ENCODE measurements at regions not wholly inside any gene's neighbourhood (a gene's known extent, or its start where the extent isn't known, plus 50 kb on each side); places are given as distances from the start of the nearest gene placed in this dataset.
"Not testable (repeated sequence)": the region's sequence is repeated elsewhere in the genome, so short reads cannot be mapped to it uniquely, and the experiment has no call there.

DNA sequence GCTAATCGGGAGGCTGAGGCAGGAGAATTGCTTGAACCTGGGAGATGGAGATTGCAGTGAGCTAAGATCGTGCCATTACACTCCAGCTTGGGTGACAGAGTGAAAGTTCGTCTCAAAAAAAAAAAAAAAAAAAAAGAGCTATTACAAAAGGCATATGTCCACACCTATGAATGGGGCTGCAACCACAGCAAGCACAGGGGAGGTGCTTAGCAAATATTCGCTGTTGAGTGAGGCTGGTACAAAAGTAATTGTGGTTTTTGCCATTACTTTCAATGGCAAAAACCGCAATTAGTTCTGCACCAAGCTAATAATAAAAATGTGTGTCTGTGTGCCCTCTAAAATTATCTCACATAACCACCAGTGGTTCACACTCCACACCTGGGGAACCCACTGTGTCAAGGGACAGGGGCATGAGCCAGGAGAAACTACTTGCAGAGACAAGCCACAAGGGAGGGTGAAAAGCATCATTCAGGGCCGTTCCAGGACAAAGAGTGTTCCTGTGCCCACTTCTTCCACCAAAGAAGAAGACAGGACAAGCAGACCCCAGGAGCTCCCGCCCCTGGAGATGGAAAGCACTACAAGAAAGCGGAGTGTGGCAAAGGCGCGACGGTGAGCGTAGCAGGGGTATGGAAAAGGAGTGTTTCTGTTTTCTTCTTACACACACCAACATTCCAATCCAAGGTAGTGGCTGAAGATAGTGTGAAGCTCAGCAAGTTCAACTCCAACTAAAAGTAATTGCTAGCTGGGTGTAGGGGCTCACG lies 84.4 kb upstream of the CNEP1R1 start:
- no peak for DNase-seq

DNA sequence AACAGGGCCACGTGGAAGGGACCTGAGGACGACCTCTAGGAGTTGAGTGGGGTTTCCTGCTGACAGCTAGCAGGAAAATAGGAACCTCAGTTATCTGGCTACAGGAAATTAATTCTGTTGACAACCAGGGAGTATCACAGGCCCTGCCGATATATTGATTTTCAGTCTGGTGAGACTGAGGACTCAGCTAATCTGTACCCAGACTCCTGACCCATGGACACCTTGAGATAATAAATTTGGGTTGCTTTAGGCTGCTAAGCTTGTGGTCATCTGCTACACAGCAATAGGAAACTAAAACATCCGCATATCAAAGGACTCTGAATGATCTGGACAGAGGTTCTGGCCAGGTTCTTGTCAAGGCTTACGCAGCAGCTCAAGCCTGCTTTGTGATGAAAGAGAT lies 80.8 kb upstream of the CNEP1R1 start:
- no peak for DNase-seq

DNA sequence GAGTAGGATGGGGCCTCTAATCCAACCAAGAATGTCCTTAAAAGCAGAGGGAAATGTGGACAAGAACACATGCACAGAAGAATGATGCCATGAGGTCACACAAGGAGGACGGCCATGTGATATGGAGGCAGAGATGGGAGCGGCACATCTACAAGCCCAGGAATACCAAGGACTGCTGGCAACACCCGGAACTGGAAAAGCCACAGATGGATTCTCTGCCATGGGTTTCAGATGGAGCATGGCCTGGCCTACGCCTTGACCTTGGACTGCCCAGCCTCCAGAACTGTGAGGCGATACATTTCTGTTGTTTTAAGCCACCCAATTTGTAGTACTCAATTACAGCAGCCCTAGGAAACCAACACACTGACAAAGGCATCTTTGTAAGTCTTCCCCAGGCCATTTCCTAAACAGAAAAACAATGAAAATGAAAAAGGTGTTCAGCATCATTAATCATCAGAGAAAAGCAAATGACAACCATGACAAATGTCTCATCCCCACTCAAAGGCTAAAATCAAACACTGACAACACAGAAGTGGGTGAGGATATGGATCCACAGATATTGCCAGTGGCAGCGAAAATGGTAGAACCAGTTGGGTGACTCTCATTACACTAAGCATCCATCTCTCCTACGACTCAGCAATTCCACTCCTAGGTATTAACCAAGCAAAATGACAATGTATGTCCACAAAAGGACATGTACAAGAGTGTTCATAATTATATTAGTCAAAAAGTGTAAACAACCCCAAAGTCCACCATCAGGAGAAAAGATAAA lies 76.9 kb upstream of the CNEP1R1 start:
- DNase-seq = no peak

DNA sequence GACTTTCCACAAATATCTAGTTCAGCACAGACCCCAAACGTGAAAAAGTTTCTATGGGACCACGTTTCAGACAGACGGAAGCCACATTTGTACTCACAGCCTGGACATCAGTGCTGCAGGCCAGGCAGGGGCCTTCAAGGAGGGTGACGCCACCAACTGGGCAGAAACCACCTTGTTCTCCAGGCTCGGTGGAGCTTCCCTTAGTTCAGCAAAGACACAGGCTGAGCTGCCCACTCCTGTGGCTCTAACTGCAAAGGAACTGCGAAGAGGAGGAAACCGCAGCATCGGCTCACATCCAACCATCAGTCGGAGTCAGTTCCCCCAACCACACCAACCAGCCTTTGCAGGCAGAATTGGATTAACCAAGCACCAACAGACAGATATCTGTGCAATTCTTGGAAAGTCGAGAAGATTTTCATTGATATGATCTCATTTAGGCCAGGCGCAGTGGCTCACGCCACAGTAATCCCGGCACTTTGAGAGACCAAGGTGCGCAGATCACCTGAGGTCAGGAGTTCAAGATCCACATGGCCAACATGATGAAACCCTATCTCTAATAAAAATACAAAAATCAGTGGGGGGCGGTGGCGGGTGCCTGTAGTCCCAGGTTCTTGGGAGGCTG lies 73.3 kb upstream of the CNEP1R1 start:
- peak in 3 of 4 experiments; percentile 15 to 26 (median 17) for DNase-seq

DNA sequence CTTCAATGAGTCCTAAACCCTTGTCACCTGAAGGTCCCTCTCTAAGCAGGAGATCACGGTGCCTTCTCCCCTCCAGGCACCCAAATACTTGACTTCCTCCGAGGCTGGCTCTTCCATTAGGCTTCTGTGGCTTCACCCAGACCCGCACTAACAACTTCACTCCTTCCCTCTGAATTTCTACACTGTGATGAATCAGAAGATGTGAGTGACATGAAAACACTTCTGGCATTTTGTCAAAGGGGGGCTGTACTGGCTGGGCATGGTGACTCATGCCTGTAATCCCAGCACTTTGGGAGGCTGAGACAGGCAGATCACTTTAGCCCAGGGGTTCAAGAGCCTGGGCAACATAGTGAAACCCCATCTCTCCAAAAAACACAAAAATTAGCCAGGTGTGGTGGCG lies 72.6 kb upstream of the CNEP1R1 start:
- peak in 2 of 4 experiments; percentile 2 to 5 for DNase-seq

DNA sequence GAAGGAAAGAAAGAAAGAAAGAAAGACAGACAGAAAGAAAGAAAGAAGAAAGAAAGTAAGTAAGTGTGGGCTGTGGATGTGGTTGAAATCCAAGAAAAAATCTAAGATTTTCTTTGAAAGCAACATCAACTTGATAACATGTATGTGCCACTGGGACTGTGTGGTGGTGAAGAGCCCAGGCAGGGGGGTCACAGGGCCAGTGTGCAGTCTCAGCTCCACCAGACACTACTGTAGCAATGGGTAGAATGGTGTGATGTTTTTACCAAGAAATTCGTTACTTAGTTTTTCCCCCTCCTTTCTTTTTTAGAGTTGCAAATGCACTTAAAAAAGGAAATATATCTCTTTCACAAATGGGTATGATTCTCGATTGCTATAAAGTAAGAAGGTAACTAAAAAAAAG lies 71.9 kb upstream of the CNEP1R1 start:
- DNase-seq = no peak

DNA sequence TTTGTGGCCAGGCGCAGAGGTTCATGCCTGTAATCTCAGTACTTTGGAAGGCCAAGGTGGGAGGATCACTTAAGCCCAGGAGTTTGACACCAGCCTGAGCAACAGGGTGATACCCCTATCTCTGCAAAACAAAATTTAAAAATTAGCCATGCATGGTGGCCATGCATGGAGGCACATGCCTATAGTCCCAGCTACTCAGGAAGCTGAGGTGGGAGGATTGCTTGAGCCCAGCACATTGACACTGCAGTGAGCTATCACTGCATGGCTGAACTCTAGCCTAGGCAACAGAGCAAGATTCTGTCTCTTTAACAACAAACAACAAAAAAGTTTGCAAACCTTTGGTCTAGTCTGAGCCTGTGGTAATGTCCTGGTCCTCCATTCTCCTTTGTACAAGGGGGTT lies 69.2 kb upstream of the CNEP1R1 start:
- DNase-seq = no peak

DNA sequence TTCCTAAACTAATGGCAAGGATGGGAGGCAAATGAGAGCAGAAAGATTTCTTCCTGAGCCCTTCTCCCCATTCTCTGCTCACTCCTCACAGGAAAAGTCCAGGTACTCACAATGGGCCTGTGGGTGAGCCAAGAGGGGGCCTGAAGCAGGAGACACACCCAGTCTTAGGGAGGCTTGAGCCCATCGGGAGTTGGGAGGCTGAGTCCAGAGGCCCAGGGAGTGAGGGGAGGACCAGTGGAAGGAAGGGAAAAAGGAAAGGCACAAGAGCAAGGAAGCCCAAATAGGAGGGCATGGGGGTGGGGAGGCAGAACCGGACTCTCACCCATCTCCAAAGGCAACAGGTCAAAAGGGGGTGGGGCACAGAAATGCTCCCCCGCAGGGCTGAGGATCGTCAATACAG lies 68.1 kb upstream of the CNEP1R1 start:
- DNase-seq = no peak

DNA sequence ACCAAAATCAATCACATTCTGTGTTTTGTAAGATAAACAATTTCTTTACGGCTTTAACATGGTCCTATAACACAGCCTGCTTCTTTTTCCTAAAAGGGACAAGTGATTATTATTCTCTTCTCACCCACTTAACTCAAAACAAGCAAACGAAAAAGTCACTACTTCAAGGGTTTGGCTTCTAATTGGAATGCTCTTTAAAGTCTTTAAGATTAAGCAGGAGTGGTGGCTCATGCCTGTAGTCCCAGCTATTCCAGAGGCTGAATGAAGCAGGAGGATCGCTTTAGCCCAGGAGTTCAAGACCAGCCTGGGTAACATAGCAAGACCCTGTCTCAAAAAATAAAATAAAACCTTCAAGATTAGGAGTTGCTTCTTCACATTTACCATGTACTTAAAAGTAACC lies 66.6 kb upstream of the CNEP1R1 start:
- no peak for DNase-seq

DNA sequence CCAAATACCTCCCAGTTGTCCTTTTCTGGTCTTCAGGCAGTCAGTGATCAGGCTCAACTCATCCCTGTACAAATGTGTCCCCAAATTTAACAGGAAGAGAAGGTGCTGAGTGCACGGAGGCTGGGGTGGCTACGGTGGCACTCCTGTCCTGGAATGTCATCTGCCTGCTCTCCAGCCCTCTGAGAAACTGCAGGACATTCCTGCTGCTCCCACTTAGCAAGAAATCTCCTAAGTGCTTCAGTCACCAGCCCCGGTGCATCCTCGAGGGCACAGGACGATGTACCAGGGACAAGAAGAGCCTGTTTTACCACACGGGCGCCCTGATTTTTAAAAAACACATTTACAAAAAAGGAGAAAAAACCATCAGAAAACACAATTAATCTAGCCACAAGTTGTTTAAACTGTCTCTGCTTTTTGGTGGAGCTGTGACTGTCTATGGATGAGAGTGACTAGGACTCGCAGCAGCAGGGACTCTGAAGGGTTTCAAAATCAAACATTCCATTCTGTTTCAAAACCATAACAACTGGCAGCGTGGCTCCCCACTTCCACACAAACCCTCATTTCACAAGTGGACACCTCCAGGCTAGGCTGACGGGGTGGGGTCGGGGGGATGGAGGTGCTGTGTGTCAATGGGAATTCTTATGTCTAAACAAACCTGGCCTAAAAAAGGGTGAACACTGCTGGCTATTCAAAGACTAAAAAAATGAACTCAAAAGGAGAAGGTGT lies 65.3 kb upstream of the CNEP1R1 start:
- DNase-seq = no peak

DNA sequence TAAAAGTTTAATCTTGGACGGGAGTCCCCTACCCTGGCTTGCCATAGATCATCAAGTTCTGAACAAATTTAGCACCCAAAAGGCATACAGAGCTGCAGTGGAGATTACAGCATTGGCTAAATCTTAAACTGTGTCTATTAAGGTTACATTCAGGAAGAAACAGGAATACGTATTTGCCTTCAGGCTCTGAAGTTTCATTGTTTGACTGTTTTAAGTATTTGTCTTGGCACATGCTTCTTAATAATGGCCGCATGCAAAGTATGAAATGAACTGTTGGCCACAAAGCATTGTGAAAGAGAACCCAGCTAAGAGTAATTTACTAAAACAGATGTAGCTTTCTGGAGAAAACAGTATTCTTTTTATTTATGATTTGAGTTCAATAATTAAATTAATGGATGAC lies 63.9 kb upstream of the CNEP1R1 start:
- no peak for DNase-seq

DNA sequence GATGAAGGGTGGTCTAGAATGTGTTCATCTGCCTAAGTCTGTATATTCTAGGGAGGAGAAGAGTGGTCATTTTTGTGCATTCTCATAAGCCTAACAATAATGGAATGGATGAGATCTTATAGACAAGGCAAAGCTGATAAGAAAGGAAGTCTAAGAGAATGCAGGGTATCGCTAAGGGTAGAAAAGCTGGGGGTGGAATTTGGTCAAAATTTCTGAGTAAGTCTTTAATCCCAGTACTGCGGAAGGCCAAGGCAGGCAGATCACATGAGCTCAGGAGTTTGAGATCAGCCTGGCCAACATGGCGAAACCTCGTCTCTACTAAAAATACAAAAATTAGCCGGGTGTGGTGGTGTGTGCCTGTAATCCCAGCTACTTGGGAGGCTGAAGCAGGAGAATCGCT lies 62.5 kb upstream of the CNEP1R1 start:
- not testable (repeated sequence) for DNase-seq

DNA sequence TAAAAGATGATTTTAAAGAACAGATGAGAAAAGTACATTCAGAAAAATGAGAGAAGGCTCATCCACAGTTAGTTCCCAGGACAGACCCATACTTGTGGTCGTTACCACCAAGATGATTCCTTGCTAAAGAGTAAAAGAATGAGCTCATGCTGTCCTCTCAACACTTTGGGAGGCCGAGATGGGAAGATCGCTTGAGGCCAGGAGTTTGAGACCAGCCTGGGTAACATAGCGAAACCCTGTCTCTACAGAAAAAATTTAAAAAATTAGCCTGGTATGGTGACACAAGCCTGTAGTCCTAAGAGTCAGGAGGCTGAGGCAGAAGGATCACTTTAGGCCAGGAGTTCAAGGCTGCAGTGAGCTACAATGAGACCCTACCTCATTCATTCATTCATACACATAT lies 60.7 kb upstream of the CNEP1R1 start:
- no peak for DNase-seq

DNA sequence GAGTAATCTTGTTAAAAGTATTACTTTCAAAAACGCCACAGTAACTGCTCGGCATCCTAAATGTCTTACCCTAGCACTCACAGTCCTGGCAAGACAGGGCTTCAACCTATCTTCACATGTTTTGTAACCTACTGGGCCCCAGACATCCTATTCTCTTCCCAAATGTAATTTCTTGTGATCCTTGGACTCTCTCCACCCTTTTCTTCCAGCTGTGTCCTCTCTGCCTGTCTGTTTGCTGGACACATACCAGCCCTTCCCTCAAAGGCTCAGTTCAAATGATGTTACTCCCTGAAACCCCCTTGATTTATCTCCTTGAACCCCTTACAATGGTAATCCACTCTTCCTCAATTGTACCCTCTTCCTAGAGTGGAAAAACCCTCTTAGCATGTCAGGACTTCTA lies 60.1 kb upstream of the CNEP1R1 start:
- DNase-seq = no peak

DNA sequence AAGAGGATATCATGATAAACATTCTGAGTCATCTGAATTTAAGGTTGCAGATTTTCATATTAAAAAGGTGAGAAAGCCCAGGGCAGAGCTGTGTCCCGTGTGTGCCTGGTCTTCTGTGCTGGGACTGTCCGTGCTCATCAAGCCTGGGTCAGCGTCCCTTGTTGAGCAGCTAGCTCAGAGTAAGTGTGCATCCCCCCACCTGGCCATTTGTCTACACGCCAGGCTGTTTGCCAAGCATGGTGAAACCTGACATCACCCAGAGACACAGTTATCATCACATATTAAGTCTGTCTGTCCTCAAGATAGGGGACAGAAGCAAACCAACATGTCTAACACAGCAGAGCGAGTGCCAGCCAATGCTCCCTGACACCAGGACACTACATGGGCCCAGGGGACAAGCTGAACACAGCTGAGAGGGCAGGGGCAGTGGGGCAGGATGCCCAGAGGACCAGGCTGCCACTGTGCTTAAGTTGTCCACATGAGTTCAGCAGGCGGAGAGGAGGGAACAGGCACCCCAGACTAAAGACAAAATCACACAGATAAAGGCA lies 57.9 kb upstream of the CNEP1R1 start:
- DNase-seq = no peak

DNA sequence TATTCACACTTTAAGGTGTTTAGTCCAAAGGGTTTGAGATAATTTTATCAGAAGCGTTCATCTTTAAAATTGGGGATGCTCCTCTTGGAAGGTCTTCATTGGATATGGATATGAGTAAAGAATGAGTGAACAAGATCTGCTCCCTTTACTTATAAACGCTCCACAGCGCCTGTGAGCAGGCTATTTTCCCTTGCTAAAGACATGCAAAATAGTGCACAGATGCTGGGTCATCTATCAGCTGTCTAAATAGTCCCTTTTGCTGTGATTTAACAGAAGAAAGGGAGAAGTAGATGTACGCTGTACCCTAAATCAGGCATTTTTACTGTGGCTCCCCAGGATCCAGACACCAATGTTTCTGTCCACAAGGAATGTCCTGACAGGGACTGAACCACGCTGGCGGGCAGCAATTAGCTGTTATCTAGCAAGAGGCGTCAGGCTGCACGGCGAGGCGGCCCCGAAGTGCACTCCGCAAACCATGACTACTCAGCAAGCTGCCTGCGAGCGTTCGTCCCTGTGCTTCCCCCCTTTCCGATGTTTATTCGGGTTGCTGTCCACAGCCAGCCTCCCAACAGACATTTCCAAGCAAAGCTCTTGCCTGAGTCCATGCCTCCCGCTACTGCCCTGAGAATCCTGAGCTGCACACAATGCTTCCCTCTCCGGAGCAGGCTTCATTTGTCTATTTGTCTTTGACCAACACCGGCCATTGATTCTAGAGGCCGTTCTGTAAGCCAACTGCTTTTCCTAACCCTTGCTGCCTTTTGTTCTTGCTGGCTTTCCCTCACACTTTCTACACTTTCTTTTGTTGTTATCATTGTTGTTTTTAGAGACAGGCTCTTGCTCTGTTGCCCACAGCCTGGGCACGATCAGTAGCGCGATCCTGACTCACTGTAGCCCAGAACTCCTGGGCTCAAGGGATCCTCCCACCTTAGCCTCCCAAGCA lies 55.7 kb upstream of the CNEP1R1 start:
- DNase-seq = no peak

DNA sequence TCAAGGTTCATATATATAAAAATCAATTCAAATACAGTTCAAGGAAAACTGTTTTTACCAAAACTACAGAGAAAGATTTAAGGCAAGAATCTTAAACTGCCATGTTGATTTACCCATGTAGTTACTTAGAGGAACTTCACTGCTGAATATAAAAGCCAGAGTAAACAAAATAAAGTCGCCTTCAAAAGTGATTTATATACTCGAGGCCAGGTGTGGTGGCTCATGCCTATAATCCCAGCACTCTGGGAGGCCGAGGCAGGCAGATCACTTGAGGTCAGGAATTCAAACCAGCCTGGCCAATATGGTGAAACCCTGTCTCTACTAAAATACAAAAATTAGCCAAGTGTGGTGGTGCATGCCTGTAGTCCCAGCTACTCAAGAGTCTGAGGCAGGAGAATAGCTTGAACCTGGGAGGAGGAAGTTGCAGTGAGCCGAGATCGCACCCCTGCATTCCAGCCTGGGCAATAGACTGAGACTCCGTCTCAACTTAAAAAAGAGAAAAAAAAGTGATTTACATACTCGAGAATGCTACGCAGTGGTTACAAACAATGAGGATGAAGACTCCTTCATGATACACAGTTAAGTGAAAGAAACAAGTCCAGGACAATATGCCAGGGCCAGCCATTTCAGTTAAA lies 54.1 kb upstream of the CNEP1R1 start:
- DNase-seq = no peak

DNA sequence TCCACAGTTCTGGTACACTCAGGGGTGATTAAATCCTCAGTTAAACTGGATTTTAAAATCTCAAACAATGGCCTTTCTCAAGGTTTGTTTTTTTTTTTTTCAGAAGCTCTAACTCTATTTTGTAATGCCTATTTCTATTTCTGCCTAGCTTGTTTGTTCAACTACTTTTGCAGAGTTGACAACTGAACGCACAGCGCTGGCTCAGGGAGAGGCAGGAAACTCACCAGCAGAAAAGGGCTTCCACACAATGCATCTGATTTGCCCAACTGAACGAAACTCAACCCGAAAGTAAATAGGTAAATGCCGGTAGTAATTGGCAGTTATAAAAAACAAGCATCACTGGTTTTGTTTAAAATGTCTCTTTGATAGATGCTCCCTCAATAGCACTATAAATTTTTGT lies 52.7 kb upstream of the CNEP1R1 start:
- no peak for DNase-seq

DNA sequence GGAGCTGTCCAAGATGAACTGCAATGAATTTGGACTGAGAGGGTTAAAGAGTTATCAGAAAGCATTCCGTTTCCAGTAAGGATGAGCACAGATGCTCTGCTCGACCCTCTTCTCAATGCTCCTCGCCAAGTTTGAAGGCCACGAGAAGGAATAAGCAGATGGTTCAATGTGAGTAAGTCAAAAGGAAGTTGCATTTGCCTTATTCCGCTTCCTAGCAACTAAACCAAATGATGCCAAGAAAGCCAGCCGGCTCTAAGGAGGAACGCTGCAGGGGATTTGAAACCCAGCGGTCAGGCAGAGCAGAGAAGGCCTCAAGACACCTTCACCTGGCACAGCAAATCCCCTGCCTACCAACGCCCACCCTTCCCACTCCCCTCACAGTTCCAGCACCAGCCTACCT lies 52.1 kb upstream of the CNEP1R1 start:
- no peak for DNase-seq
